ENCODE measurements at regions not wholly inside any gene's neighbourhood (a gene's known extent, or its start where the extent isn't known, plus 50 kb on each side); places are given as distances from the start of the nearest gene placed in this dataset.

- no peak for TF ChIP-seq CTCF (IDR thresholded peaks at IDR 0.05)
These were observed 337.2 kb upstream of the NAV3 start for GRCh38 chr12:77493302-77494168.

GRCh38 chr12:77492536-77492935 lies 338.2 kb upstream of the NAV3 start:
- no peak for TF ChIP-seq CTCF (IDR thresholded peaks at IDR 0.05)

- no peak for TF ChIP-seq CTCF (IDR thresholded peaks at IDR 0.05)
These were observed 341.2 kb upstream of the NAV3 start for GRCh38 chr12:77489331-77489970.

- no peak for TF ChIP-seq CTCF (IDR thresholded peaks at IDR 0.05)
These were observed 342.6 kb upstream of the NAV3 start for GRCh38 chr12:77488041-77488620.

- TF ChIP-seq CTCF (IDR thresholded peaks at IDR 0.05) = no peak
These were observed 343.8 kb upstream of the NAV3 start for GRCh38 chr12:77486872-77487271.

GRCh38 chr12:77485961-77486854 lies 344.5 kb upstream of the NAV3 start:
- no peak for TF ChIP-seq CTCF (IDR thresholded peaks at IDR 0.05)

- TF ChIP-seq CTCF (IDR thresholded peaks at IDR 0.05) = no peak
These were observed 349.0 kb upstream of the NAV3 start for GRCh38 chr12:77481687-77482086.

All from LNCAP (cell line).